Stimulated activated naive CD8-positive, alpha-beta T cell treated with anti-CD3 and anti-CD28 coated beads, Interleukin-15, Interleukin-2, amounts not matched to agents 100 ng/mL and 50 ng/mL, for 24 hours (primary cell): ENCODE measurements at regions not wholly inside any gene's neighbourhood (a gene's known extent, or its start where the extent isn't known, plus 50 kb on each side); places are given as distances from the start of the nearest gene placed in this dataset.

Source experiments
- H3K27ac Mint-ChIP-seq: one replicate; pipeline ENCODE4 v1.8.0; 2021; ENCODE audit warnings: mild to moderate bottlenecking, mixed read lengths
- H3K27me3 Mint-ChIP-seq: one replicate; pipeline ENCODE4 v1.8.0; 2021; ENCODE audit warnings: mixed read lengths
- H3K36me3 Mint-ChIP-seq: one replicate; pipeline ENCODE4 v1.8.0; 2021; ENCODE audit warnings: low read depth, mixed read lengths
- H3K4me1 Mint-ChIP-seq: one replicate; pipeline ENCODE4 v1.8.0; 2021; ENCODE audit warnings: low read depth, mixed read lengths
- H3K4me3 Mint-ChIP-seq: one replicate; pipeline ENCODE4 v1.8.0; 2021; ENCODE audit warnings: mild to moderate bottlenecking, mixed read lengths
- H3K9me3 Mint-ChIP-seq: one replicate; pipeline ENCODE4 v1.8.0; 2021; ENCODE audit warnings: mixed read lengths

DNA sequence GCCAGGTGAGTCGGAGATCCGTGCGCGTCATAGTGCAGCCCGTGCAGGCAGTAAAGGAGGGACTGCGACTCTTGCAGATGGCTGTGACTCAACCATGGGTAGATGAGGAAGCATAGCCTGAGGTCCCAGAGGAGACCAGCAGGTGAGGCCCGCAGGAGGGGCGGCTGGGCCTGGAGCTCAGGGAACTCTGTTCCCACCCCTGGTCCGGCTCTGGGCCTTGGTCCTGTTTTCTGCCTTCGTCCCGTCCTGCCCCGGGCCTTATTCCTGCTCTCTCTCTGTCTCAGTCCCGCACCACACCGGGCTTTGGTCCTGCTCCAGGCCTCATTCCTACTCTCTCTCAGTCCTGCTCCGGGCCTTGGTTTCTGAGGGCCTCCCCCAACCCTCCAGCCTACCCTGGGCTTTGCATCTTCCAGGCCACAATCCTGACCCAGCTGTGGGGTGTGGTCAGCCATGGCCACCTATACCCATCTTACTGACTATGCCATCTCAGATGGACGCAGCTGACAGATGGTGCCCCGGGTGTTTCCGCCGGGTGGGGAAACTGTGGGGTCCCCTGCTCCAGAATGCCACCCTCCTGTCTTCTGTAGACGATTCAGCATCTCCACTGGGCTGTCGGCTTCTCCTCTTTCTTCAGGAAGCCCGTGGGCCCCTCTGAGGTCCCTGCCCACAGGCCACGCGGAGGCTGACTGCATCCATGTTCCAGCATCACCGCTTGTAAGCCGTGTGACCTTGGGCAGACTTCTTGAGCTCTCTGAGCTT, 1134.1 kb downstream of the BRD1 start:
- no peaks in the 10 kb centered on the region for H3K27me3 Mint-ChIP-seq
- H3K36me3 Mint-ChIP-seq: no peaks in the 10 kb centered on the region
- H3K27ac Mint-ChIP-seq: no peak overlapping the region
- no peaks in the 10 kb centered on the region for H3K4me1 Mint-ChIP-seq
- no peaks in the 10 kb centered on the region for H3K9me3 Mint-ChIP-seq
- H3K4me3 Mint-ChIP-seq: no peak overlapping the region

- no peaks in the 10 kb centered on the region for H3K36me3 Mint-ChIP-seq
- H3K27me3 Mint-ChIP-seq: no peaks in the 10 kb centered on the region
- no peaks in the 10 kb centered on the region for H3K9me3 Mint-ChIP-seq
- H3K27ac Mint-ChIP-seq: no peak overlapping the region
- no peaks in the 10 kb centered on the region for H3K4me1 Mint-ChIP-seq
- no peak overlapping the region for H3K4me3 Mint-ChIP-seq
Measured at GRCh38 chr22:48692734-48693376, 1134.8 kb downstream of the BRD1 start.

GRCh38 chr22:48691431-48691851, 1136.2 kb downstream of the BRD1 start:
- peaks cover 3% of the 10 kb centered on the region for H3K27me3 Mint-ChIP-seq
- peaks cover 5% of the 10 kb centered on the region for H3K9me3 Mint-ChIP-seq

GRCh38 chr22:48690583-48691317, 1136.9 kb downstream of the BRD1 start:
- no peaks in the 10 kb centered on the region for H3K36me3 Mint-ChIP-seq
- no peak overlapping the region for H3K27ac Mint-ChIP-seq
- no peak overlapping the region for H3K4me3 Mint-ChIP-seq
- peaks cover 5% of the 10 kb centered on the region for H3K27me3 Mint-ChIP-seq
- peaks cover 7% of the 10 kb centered on the region for H3K9me3 Mint-ChIP-seq
- H3K4me1 Mint-ChIP-seq: no peaks in the 10 kb centered on the region

More at GRCh38 chr22:48691431-48691851, 1136.2 kb downstream of the BRD1 start:
- H3K27ac Mint-ChIP-seq: no peak overlapping the region
- no peak overlapping the region for H3K4me3 Mint-ChIP-seq
- H3K36me3 Mint-ChIP-seq: no peaks in the 10 kb centered on the region
- no peaks in the 10 kb centered on the region for H3K4me1 Mint-ChIP-seq

GRCh38 chr22:48689206-48689605, 1138.5 kb downstream of the BRD1 start:
- Mint-ChIP-seq H3K27ac (no peak overlapping the region), H3K27me3 (peaks cover 5% of the 10 kb centered on the region), H3K4me1 (no peaks in the 10 kb centered on the region), H3K9me3 (peaks cover 7% of the 10 kb centered on the region), H3K4me3 (no peak overlapping the region), H3K36me3 (no peaks in the 10 kb centered on the region)

GRCh38 chr22:48688366-48688765, 1139.3 kb downstream of the BRD1 start:
- peaks cover 7% of the 10 kb centered on the region for H3K9me3 Mint-ChIP-seq
- no peak overlapping the region for H3K27ac Mint-ChIP-seq
- no peaks in the 10 kb centered on the region for H3K36me3 Mint-ChIP-seq
- no peaks in the 10 kb centered on the region for H3K4me1 Mint-ChIP-seq
- H3K4me3 Mint-ChIP-seq: no peak overlapping the region
- H3K27me3 Mint-ChIP-seq: peaks cover 5% of the 10 kb centered on the region

DNA sequence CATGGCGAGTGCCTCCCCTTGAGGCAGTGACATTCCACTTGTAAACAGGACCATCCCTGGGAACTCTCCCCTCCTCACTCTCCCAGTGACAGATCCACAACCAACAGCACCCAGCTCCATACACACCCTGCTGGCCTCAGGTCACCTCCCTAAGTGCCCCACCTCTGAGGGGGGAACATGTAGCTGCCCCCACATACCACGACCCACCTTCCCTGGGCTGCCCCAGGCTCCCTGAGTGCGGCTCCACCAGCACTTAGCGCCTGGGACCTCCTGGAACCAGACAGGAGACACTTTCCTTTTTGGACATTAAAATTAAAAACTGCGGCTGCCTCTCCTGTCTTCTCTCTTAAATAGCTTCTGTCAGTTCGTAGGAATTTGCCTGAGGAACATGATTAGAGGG, 1140.1 kb downstream of the BRD1 start:
- H3K36me3 Mint-ChIP-seq: no peaks in the 10 kb centered on the region
- H3K27me3 Mint-ChIP-seq: peaks cover 5% of the 10 kb centered on the region
- no peak overlapping the region for H3K4me3 Mint-ChIP-seq
- no peak overlapping the region for H3K27ac Mint-ChIP-seq
- H3K4me1 Mint-ChIP-seq: no peaks in the 10 kb centered on the region
- H3K9me3 Mint-ChIP-seq: peaks cover 7% of the 10 kb centered on the region

- Mint-ChIP-seq H3K27ac (no peak overlapping the region), H3K9me3 (peaks cover 7% of the 10 kb centered on the region), H3K36me3 (no peaks in the 10 kb centered on the region), H3K27me3 (peaks cover 5% of the 10 kb centered on the region), H3K4me3 (no peak overlapping the region), H3K4me1 (no peaks in the 10 kb centered on the region)
Measured at GRCh38 chr22:48686694-48687302, 1140.9 kb downstream of the BRD1 start.

- Mint-ChIP-seq H3K36me3 (no peaks in the 10 kb centered on the region), H3K27me3 (peaks cover 5% of the 10 kb centered on the region), H3K4me1 (no peaks in the 10 kb centered on the region), H3K4me3 (no peak overlapping the region), H3K27ac (no peak overlapping the region), H3K9me3 (peaks cover 7% of the 10 kb centered on the region)
Measured at GRCh38 chr22:48685767-48686166, 1141.9 kb downstream of the BRD1 start.

DNA sequence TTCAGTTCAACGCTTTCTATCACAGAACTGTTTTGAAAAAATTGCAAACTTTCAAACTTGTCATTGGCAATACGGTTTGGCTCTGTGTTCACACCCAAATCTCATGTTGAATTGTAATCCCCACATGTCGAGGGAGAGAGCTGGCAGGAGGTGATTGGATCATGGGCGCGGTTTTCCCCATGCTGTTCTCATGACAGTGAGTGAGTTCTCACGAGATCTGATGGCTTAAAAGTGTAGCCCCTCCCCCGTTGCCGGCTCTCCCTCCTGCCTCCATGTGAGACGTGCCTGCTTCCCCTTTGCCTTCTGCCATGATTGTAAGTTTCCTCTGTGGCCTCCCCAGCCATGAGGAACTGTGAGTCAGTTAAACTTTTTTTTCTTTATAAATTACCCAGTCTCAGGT, 1144.0 kb downstream of the BRD1 start:
- Mint-ChIP-seq H3K4me1 (no peaks in the 10 kb centered on the region), H3K36me3 (no peaks in the 10 kb centered on the region), H3K4me3 (no peak overlapping the region), H3K27ac (no peak overlapping the region), H3K27me3 (peaks cover 5% of the 10 kb centered on the region), H3K9me3 (peaks cover 7% of the 10 kb centered on the region)

- Mint-ChIP-seq H3K4me1 (no peaks in the 10 kb centered on the region), H3K9me3 (peaks cover 7% of the 10 kb centered on the region), H3K4me3 (no peak overlapping the region), H3K27me3 (peaks cover 5% of the 10 kb centered on the region), H3K36me3 (no peaks in the 10 kb centered on the region), H3K27ac (no peak overlapping the region)
Measured at GRCh38 chr22:48682504-48682903, 1145.2 kb downstream of the BRD1 start.

DNA sequence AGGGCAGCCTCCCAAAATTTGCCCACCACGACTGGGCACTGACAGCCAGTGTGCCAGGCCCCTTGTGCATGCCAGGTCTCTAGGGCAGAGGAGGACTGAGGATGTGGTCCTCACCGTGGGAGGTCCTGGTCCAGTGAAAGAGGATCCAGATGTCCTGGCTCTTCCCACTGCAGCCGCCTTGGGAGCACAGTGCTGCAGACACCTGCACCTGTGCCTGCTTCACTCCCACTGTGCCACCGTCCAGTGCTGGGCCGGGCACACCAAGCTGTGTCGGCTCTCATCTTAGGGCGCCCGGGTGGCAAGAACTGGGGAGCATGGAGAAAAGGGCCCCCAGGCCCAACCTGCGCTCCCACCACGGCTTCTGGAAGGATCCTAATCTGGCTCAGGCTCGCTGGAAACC, 1147.1 kb downstream of the BRD1 start:
- no peaks in the 10 kb centered on the region for H3K27me3 Mint-ChIP-seq
- H3K27ac Mint-ChIP-seq: no peak overlapping the region
- H3K4me3 Mint-ChIP-seq: no peak overlapping the region
- H3K9me3 Mint-ChIP-seq: no peaks in the 10 kb centered on the region
- H3K4me1 Mint-ChIP-seq: no peaks in the 10 kb centered on the region
- H3K36me3 Mint-ChIP-seq: no peaks in the 10 kb centered on the region

- H3K27me3 Mint-ChIP-seq: no peaks in the 10 kb centered on the region
- no peaks in the 10 kb centered on the region for H3K9me3 Mint-ChIP-seq
- no peaks in the 10 kb centered on the region for H3K36me3 Mint-ChIP-seq
- no peak overlapping the region for H3K27ac Mint-ChIP-seq
- no peak overlapping the region for H3K4me3 Mint-ChIP-seq
- H3K4me1 Mint-ChIP-seq: no peaks in the 10 kb centered on the region
Measured at GRCh38 chr22:48679656-48680555, 1147.8 kb downstream of the BRD1 start.
